Liver (tissue), 3 donors: ENCODE measurements at regions not wholly inside any gene's neighbourhood (a gene's known extent, or its start where the extent isn't known, plus 50 kb on each side); places are given as distances from the start of the nearest gene placed in this dataset.

ENCODE experiments used
- ATF3 ChIP-seq: IDR thresholded peaks from 2 replicates; pipeline ENCODE4 v1.6.1; 2016; ENCODE audit warnings: antibody characterized with exemption
- EGR1 ChIP-seq, 2 donors: IDR thresholded peaks; 2 replicates each; pipeline ENCODE4 v1.6.1; 2016 to 2018; ENCODE audit warnings: antibody characterized with exemption in 2 of 2, low read depth in 2 of 2
- FOXA1 ChIP-seq: IDR thresholded peaks from 2 replicates; pipeline ENCODE4 v1.6.1; 2016; ENCODE audit warnings: antibody characterized with exemption
- GABPA ChIP-seq, 2 donors: IDR thresholded peaks in 1 of 2; conservative IDR thresholded peaks in 1 of 2; 2 replicates each; pipeline ENCODE4 v1.6.1; 2016; ENCODE audit warnings: antibody characterized with exemption in 2 of 2, mild to moderate bottlenecking in 1 of 2, moderate library complexity in 1 of 2
- JUND ChIP-seq, 2 donors: IDR thresholded peaks; 2 replicates each; pipeline ENCODE4 v1.6.1; 2016; ENCODE audit warnings: antibody characterized with exemption in 2 of 2
- MAX ChIP-seq: IDR thresholded peaks from 2 replicates; pipeline ENCODE4 v1.6.1; 2016; ENCODE audit warnings: antibody characterized with exemption
- NR2F2 ChIP-seq: IDR thresholded peaks from 2 replicates; pipeline ENCODE4 v1.6.1; 2016; ENCODE audit warnings: antibody characterized with exemption
- REST ChIP-seq: IDR thresholded peaks from 2 replicates; pipeline ENCODE4 v1.6.1; 2016; ENCODE audit warnings: antibody characterized with exemption, mild to moderate bottlenecking
- SP1 ChIP-seq: IDR thresholded peaks from 2 replicates; pipeline ENCODE4 v1.6.1; 2018; ENCODE audit warnings: antibody characterized with exemption, mild to moderate bottlenecking
- TAF1 ChIP-seq: conservative IDR thresholded peaks from 2 replicates; pipeline ENCODE4 v1.6.1; 2016; ENCODE audit warnings: antibody characterized with exemption, mild to moderate bottlenecking
- YY1 ChIP-seq: IDR thresholded peaks from 2 replicates; pipeline ENCODE4 v1.6.1; 2016; ENCODE audit warnings: antibody characterized with exemption, mild to moderate bottlenecking
- TF ChIP-seq, protein P1 (sequence below): fragments of 150-350 bp; IDR thresholded peaks from 2 replicates; pipeline ENCODE4 v1.5.1; 2017; ENCODE audit warnings: improper control_type of control experiment, low read depth, low read length; ENCODE audit not compliant: missing input control
- TF ChIP-seq, protein P2 (sequence below): IDR thresholded peaks from 2 replicates; pipeline ENCODE4 v1.6.1; 2016; ENCODE audit warnings: antibody characterized with exemption
- donor health status: healthy.
- donor health status: healthy.

- TF ChIP-seq, protein P1, sequence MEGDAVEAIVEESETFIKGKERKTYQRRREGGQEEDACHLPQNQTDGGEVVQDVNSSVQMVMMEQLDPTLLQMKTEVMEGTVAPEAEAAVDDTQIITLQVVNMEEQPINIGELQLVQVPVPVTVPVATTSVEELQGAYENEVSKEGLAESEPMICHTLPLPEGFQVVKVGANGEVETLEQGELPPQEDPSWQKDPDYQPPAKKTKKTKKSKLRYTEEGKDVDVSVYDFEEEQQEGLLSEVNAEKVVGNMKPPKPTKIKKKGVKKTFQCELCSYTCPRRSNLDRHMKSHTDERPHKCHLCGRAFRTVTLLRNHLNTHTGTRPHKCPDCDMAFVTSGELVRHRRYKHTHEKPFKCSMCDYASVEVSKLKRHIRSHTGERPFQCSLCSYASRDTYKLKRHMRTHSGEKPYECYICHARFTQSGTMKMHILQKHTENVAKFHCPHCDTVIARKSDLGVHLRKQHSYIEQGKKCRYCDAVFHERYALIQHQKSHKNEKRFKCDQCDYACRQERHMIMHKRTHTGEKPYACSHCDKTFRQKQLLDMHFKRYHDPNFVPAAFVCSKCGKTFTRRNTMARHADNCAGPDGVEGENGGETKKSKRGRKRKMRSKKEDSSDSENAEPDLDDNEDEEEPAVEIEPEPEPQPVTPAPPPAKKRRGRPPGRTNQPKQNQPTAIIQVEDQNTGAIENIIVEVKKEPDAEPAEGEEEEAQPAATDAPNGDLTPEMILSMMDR = no peak
- no peak for TF ChIP-seq REST
- no peak for TF ChIP-seq YY1
- no peak for TF ChIP-seq EGR1 (IDR thresholded peaks at IDR 0.05; ENCODE audit: low read depth in 2 of 2)
- TF ChIP-seq JUND (IDR thresholded peaks at IDR 0.05) = no peak
- TF ChIP-seq MAX = no peak
- TF ChIP-seq NR2F2 = no peak
- TF ChIP-seq TAF1 = no peak
- TF ChIP-seq GABPA (IDR thresholded peaks at IDR 0.05 in 1 of 2, conservative IDR thresholded peaks at IDR 0.05 in 1 of 2) = no peak
- no peak for TF ChIP-seq ATF3
- TF ChIP-seq, protein P2, sequence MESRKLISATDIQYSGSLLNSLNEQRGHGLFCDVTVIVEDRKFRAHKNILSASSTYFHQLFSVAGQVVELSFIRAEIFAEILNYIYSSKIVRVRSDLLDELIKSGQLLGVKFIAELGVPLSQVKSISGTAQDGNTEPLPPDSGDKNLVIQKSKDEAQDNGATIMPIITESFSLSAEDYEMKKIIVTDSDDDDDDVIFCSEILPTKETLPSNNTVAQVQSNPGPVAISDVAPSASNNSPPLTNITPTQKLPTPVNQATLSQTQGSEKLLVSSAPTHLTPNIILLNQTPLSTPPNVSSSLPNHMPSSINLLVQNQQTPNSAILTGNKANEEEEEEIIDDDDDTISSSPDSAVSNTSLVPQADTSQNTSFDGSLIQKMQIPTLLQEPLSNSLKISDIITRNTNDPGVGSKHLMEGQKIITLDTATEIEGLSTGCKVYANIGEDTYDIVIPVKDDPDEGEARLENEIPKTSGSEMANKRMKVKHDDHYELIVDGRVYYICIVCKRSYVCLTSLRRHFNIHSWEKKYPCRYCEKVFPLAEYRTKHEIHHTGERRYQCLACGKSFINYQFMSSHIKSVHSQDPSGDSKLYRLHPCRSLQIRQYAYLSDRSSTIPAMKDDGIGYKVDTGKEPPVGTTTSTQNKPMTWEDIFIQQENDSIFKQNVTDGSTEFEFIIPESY = no peak
- no peak for TF ChIP-seq SP1
- TF ChIP-seq FOXA1 = no peak
These were observed 99.0 kb downstream of the CASP12 start for GRCh38 chr11:104799251-104799650.
